ENCODE measurements at regions not wholly inside any gene's neighbourhood (a gene's known extent, or its start where the extent isn't known, plus 50 kb on each side); places are given as distances from the start of the nearest gene placed in this dataset.

GRCh38 chr12:91572869-91573268 lies 390.3 kb upstream of the DCN start:
- Mint-ChIP-seq H3K4me1 (ENCODE audit: low read depth) (peaks cover 5% of the 10 kb centered on the region), H3K27ac (no peak overlapping the region), H3K9me3 (no peaks in the 10 kb centered on the region), H3K36me3 (ENCODE audit: low read depth) (no peaks in the 10 kb centered on the region), H3K27me3 (ENCODE audit: insufficient read depth) (peaks cover 9% of the 10 kb centered on the region), H3K4me3 (no peak overlapping the region)
- no peak for DNase-seq (ENCODE audit: low spot score)
- intact Hi-C loops (cut with micrococcal nuclease): loop anchor here (10.0 kb wide), 2 partner anchors 212 to 832 kb away; no protein-coding TSS in a partner anchor

- no peaks in the 10 kb centered on the region for H3K27me3 Mint-ChIP-seq (ENCODE audit: insufficient read depth)
- intact Hi-C loops (cut with micrococcal nuclease): no loop called here
- DNase-seq (ENCODE audit: low spot score): no peak
- H3K4me1 Mint-ChIP-seq (ENCODE audit: low read depth): peaks cover 11% of the 10 kb centered on the region
- H3K4me3 Mint-ChIP-seq: no peak overlapping the region
- no peak overlapping the region for H3K27ac Mint-ChIP-seq
- H3K36me3 Mint-ChIP-seq (ENCODE audit: low read depth): peaks cover 6% of the 10 kb centered on the region
- peaks cover 3% of the 10 kb centered on the region for H3K9me3 Mint-ChIP-seq
Observed at GRCh38 chr12:91567100-91567485, 384.5 kb upstream of the DCN start.

GRCh38 chr12:91566328-91567099 lies 383.9 kb upstream of the DCN start:
- H3K36me3 Mint-ChIP-seq (ENCODE audit: low read depth): peaks cover 6% of the 10 kb centered on the region
- H3K27ac Mint-ChIP-seq: no peak overlapping the region
- peaks cover 14% of the 10 kb centered on the region for H3K4me1 Mint-ChIP-seq (ENCODE audit: low read depth)
- H3K27me3 Mint-ChIP-seq (ENCODE audit: insufficient read depth): no peaks in the 10 kb centered on the region
- peaks cover 3% of the 10 kb centered on the region for H3K9me3 Mint-ChIP-seq
- no peak for DNase-seq (ENCODE audit: low spot score)
- H3K4me3 Mint-ChIP-seq: no peak overlapping the region
- intact Hi-C loops (cut with micrococcal nuclease): no loop called here

- intact Hi-C loops (cut with micrococcal nuclease): no loop called here
- Mint-ChIP-seq H3K36me3 (ENCODE audit: low read depth) (peaks cover 6% of the 10 kb centered on the region), H3K4me3 (no peak overlapping the region)
Observed at GRCh38 chr12:91565846-91566245, 383.2 kb upstream of the DCN start.

GRCh38 chr12:91565246-91565645 lies 382.6 kb upstream of the DCN start:
- no peak for DNase-seq (ENCODE audit: low spot score)
- Mint-ChIP-seq H3K9me3 (peaks cover 7% of the 10 kb centered on the region), H3K27me3 (ENCODE audit: insufficient read depth) (no peaks in the 10 kb centered on the region), H3K27ac (no peak overlapping the region), H3K36me3 (ENCODE audit: low read depth) (peaks cover 6% of the 10 kb centered on the region), H3K4me3 (no peak overlapping the region), H3K4me1 (ENCODE audit: low read depth) (peaks cover 14% of the 10 kb centered on the region)
- intact Hi-C loops (cut with micrococcal nuclease): no loop called here

More at GRCh38 chr12:91565846-91566245, 383.2 kb upstream of the DCN start:
- DNase-seq (ENCODE audit: low spot score): no peak
- no peak overlapping the region for H3K27ac Mint-ChIP-seq
- H3K27me3 Mint-ChIP-seq (ENCODE audit: insufficient read depth): no peaks in the 10 kb centered on the region
- H3K4me1 Mint-ChIP-seq (ENCODE audit: low read depth): peaks cover 14% of the 10 kb centered on the region
- H3K9me3 Mint-ChIP-seq: peaks cover 7% of the 10 kb centered on the region

GRCh38 chr12:91563011-91563765 lies 380.6 kb upstream of the DCN start:
- H3K27me3 Mint-ChIP-seq (ENCODE audit: insufficient read depth): no peaks in the 10 kb centered on the region
- DNase-seq (ENCODE audit: low spot score): no peak
- peaks cover 16% of the 10 kb centered on the region for H3K9me3 Mint-ChIP-seq
- H3K4me3 Mint-ChIP-seq: no peak overlapping the region
- peaks cover 14% of the 10 kb centered on the region for H3K4me1 Mint-ChIP-seq (ENCODE audit: low read depth)
- no peak overlapping the region for H3K27ac Mint-ChIP-seq
- intact Hi-C loops (cut with micrococcal nuclease): no loop called here
- peaks cover 6% of the 10 kb centered on the region for H3K36me3 Mint-ChIP-seq (ENCODE audit: low read depth)

GRCh38 chr12:91562476-91562875 lies 379.9 kb upstream of the DCN start:
- H3K4me3 Mint-ChIP-seq: no peak overlapping the region
- H3K27ac Mint-ChIP-seq: no peak overlapping the region
- intact Hi-C loops (cut with micrococcal nuclease): no loop called here
- H3K4me1 Mint-ChIP-seq (ENCODE audit: low read depth): peaks cover 14% of the 10 kb centered on the region
- peaks cover 6% of the 10 kb centered on the region for H3K36me3 Mint-ChIP-seq (ENCODE audit: low read depth)
- no peak for DNase-seq (ENCODE audit: low spot score)
- H3K9me3 Mint-ChIP-seq: peaks cover 16% of the 10 kb centered on the region
- no peaks in the 10 kb centered on the region for H3K27me3 Mint-ChIP-seq (ENCODE audit: insufficient read depth)

- Mint-ChIP-seq H3K27me3 (ENCODE audit: insufficient read depth) (no peaks in the 10 kb centered on the region), H3K9me3 (peaks cover 16% of the 10 kb centered on the region), H3K36me3 (ENCODE audit: low read depth) (peaks cover 6% of the 10 kb centered on the region), H3K27ac (no peak overlapping the region), H3K4me3 (no peak overlapping the region), H3K4me1 (ENCODE audit: low read depth) (peaks cover 14% of the 10 kb centered on the region)
- intact Hi-C loops (cut with micrococcal nuclease): no loop called here
- DNase-seq (ENCODE audit: low spot score): no peak
Observed at GRCh38 chr12:91561958-91562325, 379.3 kb upstream of the DCN start.

- Mint-ChIP-seq H3K27ac (no peak overlapping the region), H3K4me1 (ENCODE audit: low read depth) (peaks cover 14% of the 10 kb centered on the region), H3K36me3 (ENCODE audit: low read depth) (peaks cover 6% of the 10 kb centered on the region), H3K9me3 (peaks cover 16% of the 10 kb centered on the region), H3K4me3 (no peak overlapping the region), H3K27me3 (ENCODE audit: insufficient read depth) (no peaks in the 10 kb centered on the region)
- intact Hi-C loops (cut with micrococcal nuclease): no loop called here
- no peak for DNase-seq (ENCODE audit: low spot score)
Observed at GRCh38 chr12:91561301-91561957, 378.8 kb upstream of the DCN start.

GRCh38 chr12:91556909-91557308 lies 374.3 kb upstream of the DCN start:
- DNase-seq (ENCODE audit: low spot score): no peak
- Mint-ChIP-seq H3K4me1 (ENCODE audit: low read depth) (peaks cover 1% of the 10 kb centered on the region), H3K36me3 (ENCODE audit: low read depth) (no peaks in the 10 kb centered on the region), H3K27me3 (ENCODE audit: insufficient read depth) (peaks cover 3% of the 10 kb centered on the region), H3K4me3 (no peak overlapping the region), H3K27ac (no peak overlapping the region), H3K9me3 (peaks cover 14% of the 10 kb centered on the region)
- intact Hi-C loops (cut with micrococcal nuclease): no loop called here

- peaks cover 9% of the 10 kb centered on the region for H3K9me3 Mint-ChIP-seq
- intact Hi-C loops (cut with micrococcal nuclease): no loop called here
- no peaks in the 10 kb centered on the region for H3K4me1 Mint-ChIP-seq (ENCODE audit: low read depth)
- no peaks in the 10 kb centered on the region for H3K36me3 Mint-ChIP-seq (ENCODE audit: low read depth)
- H3K27ac Mint-ChIP-seq: no peak overlapping the region
- DNase-seq (ENCODE audit: low spot score): no peak
- H3K27me3 Mint-ChIP-seq (ENCODE audit: insufficient read depth): peaks cover 3% of the 10 kb centered on the region
- no peak overlapping the region for H3K4me3 Mint-ChIP-seq
Observed at GRCh38 chr12:91555436-91556415, 373.1 kb upstream of the DCN start.

GRCh38 chr12:91551927-91552326 lies 369.3 kb upstream of the DCN start:
- no peak for DNase-seq (ENCODE audit: low spot score)

More at GRCh38 chr12:91551927-91552326, 369.3 kb upstream of the DCN start:
- H3K36me3 Mint-ChIP-seq (ENCODE audit: low read depth): no peaks in the 10 kb centered on the region
- no peak overlapping the region for H3K27ac Mint-ChIP-seq
- H3K9me3 Mint-ChIP-seq: no peaks in the 10 kb centered on the region
- no peak overlapping the region for H3K4me3 Mint-ChIP-seq
- no peaks in the 10 kb centered on the region for H3K4me1 Mint-ChIP-seq (ENCODE audit: low read depth)
- H3K27me3 Mint-ChIP-seq (ENCODE audit: insufficient read depth): peaks cover 3% of the 10 kb centered on the region
- intact Hi-C loops (cut with micrococcal nuclease): no loop called here

Measured in activated T-helper 1 cell treated with anti-CD3 and anti-CD28 coated beads, Interleukin-12 subunit alpha, Interleukin-12 subunit beta, Interleukin-2, Interleukin-4 antibody, amounts not matched to agents 30 ng/mL and 10 ng/mL and 1 ng/mL, durations not matched to agents 14 hours and 24 hours and 36 hours (primary cell).